T-helper 2 cell treated with Interferon-gamma antibody and Interleukin-4, amounts not matched to agents 100 ng/mL and 5 ng/mL, for 36 hours (primary cell): ENCODE measurements at regions not wholly inside any gene's neighbourhood (a gene's known extent, or its start where the extent isn't known, plus 50 kb on each side); places are given as distances from the start of the nearest gene placed in this dataset.

Experiments
- intact Hi-C: fragments of 100-400 bp; cut with micrococcal nuclease; formaldehyde crosslinking; loops from one replicate; pipeline ENCODE4 v1.15.1; 2023

DNA sequence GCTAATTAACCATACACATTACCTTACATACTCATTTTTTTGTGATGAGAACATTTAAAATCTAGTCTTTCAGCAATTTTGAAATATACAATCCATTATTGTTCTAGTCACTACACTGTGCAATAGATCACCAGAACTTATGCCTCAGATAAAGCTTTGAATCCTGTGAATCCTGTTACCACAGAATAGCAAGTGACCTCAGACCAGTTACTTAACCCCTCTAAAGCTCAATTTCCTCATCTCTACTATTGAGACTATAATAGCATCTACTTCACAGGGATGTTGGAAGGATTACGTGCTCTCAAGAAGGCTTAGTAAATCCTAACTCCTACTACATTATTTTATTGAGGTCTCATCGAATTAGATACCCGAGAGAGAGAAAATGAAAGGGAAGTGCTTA lies 60.2 kb upstream of the PIP5K1B start:
- intact Hi-C loops: loop anchor here (5.0 kb wide), 2 partner anchors 47 to 48 kb away; no protein-coding TSS in a partner anchor

DNA sequence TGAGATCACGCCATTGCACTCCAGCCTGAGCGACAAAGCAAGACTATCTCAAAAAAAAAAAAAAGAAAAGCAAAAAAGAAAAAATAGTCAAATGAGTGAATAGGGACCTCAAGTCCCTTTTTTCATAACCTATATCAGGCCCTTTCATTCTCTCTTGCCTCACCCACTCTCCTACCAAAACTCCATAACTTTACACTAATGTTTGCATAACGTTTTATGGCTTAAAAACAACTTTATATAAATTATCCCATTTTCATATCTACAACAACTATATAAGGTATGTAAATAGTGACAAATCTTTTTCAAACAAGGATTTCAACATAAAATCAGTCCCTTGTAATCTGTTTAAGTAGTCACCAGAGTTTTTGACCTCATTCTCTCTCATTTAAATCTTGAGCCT lies 56.9 kb upstream of the PIP5K1B start:
- intact Hi-C loops: no loop called here

DNA sequence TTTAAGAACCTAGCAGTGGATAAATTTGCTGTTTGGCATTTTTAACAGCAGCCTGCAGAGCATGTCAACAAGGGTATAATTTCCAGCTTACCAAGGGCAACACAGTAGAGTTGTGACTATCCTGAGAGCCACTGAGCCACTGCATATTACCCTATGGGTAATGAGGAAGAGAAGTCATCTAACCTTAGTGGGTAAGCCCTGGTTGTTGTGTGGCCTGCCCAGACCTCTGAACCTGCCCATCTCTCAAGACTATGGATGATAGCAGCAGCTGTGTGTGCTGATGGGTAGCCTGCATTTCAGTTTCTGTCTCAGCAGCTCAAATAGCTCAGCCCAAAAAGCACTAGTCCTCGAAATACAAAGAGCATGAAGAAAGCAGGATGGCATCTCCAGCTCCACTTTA lies 56.1 kb upstream of the PIP5K1B start:
- intact Hi-C loops: no loop called here

DNA sequence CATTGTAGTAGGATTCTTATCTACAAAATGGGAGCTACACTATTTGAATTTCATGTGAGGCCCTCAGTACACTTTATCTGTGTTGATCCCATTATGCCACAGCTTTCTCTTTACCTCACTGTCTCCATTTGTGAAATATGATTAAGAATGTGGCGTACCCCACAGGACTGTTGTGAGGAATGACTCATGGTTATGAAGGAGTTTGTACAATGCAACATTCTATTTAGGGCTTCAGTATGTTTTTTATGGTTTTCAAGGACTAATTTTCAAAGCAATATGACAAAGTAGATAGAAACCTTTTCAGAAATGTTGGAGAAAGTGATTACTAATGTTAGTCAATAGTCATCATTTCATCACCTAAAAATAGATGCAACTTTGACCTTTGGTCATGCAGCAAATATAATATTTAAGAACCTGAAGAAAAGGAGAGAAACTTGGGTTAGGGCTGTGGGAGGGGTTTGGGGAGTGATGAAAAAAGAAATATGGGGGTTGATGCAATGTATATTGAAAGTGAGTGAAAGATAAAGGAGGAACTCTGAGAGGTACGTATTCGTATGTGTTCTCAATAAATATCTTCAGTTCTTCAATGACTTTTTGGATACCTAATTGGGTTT lies 53.7 kb upstream of the PIP5K1B start:
- intact Hi-C loops: no loop called here

DNA sequence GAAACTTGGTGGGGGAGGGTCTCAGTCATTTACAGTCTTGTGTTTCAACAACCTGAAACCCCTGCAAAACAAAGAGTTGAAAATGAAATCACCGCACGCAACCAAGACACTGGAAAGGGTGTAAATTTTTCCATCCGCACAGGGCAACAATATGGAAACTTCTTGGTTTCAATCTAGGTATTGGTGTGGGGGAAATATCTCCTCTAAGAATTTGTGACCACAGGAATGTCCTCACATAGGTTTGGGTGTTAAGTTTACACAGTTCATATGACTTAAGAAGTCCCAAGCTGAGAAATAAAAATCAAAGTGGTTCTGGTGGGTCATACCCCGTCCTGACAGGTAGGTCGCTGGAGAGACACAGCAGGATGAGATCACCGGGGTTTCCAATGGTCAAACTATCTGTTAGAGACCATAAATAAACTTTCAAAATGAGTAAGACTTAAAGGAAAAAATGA lies 51.9 kb upstream of the PIP5K1B start:
- intact Hi-C loops: no loop called here

DNA sequence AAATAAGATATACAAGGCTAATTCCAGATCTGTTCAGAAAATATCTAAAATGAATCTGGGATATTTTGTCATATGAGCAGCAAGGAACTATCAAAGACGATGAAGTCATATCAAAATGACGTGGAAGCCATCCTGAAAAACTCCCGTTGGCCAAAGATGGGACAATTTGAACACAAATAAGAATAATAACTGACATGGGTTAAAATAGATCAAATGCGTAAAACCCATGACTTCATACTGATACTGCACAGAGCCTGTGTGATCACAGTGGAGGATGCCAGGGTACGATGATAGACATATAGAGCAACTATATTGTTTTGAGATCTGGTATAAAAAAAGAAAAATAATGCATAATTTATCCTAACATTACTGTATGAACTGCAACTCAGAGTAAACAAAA lies 51.0 kb upstream of the PIP5K1B start:
- intact Hi-C loops: no loop called here
